Stimulated activated naive B cell treated with anti-CD40 and anti-IgM and Interleukin-4, amounts not matched to agents 10 μg/mL and 1 μg/mL and 100 μg/mL, for 72 hours (primary cell): ENCODE measurements at regions not wholly inside any gene's neighbourhood (a gene's known extent, or its start where the extent isn't known, plus 50 kb on each side); places are given as distances from the start of the nearest gene placed in this dataset.

ENCODE experiments used
- ATAC-seq, 2 donors: fragments of 150-1000 bp; cut with Tn5 transposase; replicated peaks; 2 replicates each; pipeline ENCODE4 v1.10.0; 2021; ENCODE audit warnings: moderate library complexity in 1 of 2
- DNase-seq: peaks from one replicate; pipeline ENCODE4 v3.0.0; 2021
- H3K27ac Mint-ChIP-seq: one replicate; pipeline ENCODE4 v1.8.0; 2022; ENCODE audit warnings: mild to moderate bottlenecking, mixed read lengths
- H3K27me3 Mint-ChIP-seq, 2 donors: one replicate each; pipeline ENCODE4 v1.8.0; 2022; ENCODE audit warnings: mixed read lengths in 2 of 2
- H3K36me3 Mint-ChIP-seq, 2 donors: one replicate each; pipeline ENCODE4 v1.8.0; 2022; ENCODE audit warnings: mixed read lengths in 2 of 2, mild to moderate bottlenecking in 1 of 2
- H3K4me1 Mint-ChIP-seq, 2 donors: one replicate each; pipeline ENCODE4 v1.8.0; 2022; ENCODE audit warnings: mixed read lengths in 2 of 2, mild to moderate bottlenecking in 1 of 2
- H3K4me3 Mint-ChIP-seq, 2 donors: one replicate each; pipeline ENCODE4 v1.8.0; 2022; ENCODE audit warnings: mild to moderate bottlenecking in 2 of 2, mixed read lengths in 2 of 2, moderate library complexity in 1 of 2
- H3K9me3 Mint-ChIP-seq, 2 donors: one replicate each; pipeline ENCODE4 v1.8.0; 2022; ENCODE audit warnings: mixed read lengths in 2 of 2, mild to moderate bottlenecking in 1 of 2

DNA sequence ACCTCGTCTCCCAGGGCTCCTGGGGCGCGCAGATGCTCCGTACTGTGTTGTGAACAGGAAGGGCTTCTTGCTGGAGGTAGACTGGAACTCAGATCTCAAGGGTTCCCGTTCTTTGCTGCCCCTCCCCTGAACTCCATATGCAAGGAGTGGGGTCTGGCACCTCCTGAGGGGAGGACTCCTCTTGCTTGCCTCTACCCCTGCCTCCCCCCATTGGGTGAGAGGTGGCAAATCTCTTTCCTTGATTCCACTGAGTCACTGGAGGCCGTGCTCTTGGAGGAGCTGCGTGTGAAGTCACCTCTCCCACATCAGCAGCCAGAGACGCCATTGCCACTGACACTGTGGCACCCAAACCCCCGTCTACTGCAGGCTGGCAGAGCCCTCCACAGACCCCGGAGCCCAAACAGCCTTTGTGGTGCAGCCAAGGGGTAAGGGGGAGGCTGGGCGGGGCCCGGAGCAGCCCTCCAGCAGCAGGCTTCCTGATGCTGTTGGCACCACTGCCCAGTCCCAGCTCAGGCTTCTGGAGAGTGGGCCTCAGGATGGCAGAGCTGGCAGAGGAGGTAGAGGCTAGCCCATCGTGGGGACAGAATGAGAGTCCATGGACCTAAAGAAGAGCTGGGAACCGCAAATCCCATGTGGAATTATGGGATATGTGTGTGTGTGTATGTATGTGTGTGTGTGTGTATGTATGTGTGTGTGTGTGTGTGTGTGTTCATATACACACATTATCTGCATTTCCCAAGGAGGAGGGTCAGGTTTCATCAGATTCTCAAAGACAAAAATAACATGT lies 104.9 kb upstream of the RUNX3 start:
- peak overlapping the region; percentile 98 for H3K27ac Mint-ChIP-seq
- ATAC-seq (no peak), DNase-seq (no peak)
- peaks cover 22 to 51% of the 10 kb centered on the region in 2 donors for H3K4me1 Mint-ChIP-seq
- H3K27me3 Mint-ChIP-seq, result no peaks in the 10 kb centered on the region
- H3K9me3 Mint-ChIP-seq, result no peaks in the 10 kb centered on the region
- H3K36me3 Mint-ChIP-seq, result peaks cover 21 to 28% of the 10 kb centered on the region in 2 donors
- H3K4me3 Mint-ChIP-seq, result peak overlapping the region in 1 of 2 donors; percentile 85

DNA sequence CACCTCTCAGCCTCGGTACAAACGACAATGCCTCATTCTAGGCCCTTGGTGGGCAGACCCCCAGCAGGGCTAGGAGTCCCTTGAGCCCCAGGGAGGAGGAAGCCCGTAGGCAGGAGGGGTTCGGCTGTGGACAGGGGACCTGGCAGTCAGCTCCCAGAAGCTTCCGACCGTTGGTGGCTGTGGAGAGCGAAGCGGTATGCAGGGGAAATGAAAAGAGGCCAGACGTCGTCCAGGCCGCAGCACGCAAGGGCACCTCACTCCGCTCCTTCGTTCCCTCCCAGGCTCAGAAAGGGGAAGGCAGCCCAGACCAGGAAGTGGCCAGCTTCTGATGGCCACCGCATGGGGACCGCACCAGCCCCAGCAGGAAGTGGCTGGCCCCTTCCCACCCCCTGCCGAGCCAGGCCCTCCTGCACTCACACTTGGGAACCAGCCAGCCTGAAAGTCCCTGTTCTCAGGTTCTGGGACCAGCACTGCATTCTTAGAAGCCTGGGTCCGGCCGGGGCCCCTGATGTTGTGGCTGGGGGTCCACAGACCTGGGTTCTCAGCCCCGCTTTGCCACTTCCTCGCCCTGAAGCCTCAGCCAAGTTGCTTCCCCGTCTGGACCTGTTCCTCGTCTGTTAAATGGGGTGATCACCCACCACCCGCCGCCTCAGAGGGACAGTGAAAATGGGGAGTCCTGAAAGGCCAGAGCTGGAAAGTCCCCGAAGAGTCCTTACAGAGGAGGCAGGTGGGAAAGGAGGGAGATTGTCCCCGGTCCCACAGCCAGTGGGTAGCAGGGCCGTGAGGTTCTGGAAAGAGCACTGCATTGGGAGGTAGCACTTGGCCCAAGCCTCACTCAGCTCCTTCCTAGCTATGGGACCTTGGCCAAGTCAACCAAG lies 104.0 kb upstream of the RUNX3 start:
- Mint-ChIP-seq H3K4me1 (peaks cover 22 to 59% of the 10 kb centered on the region in 2 donors), H3K27ac (peak overlapping the region; percentile 98), H3K4me3 (peak overlapping the region in 1 of 2 donors; percentile 85), H3K36me3 (peaks cover 16 to 22% of the 10 kb centered on the region in 2 donors), H3K27me3 (no peaks in the 10 kb centered on the region), H3K9me3 (no peaks in the 10 kb centered on the region)
- DNase-seq (peak; percentile 76), ATAC-seq (peak; percentile 28 to 43)

- peaks cover 9 to 14% of the 10 kb centered on the region in 2 donors for H3K36me3 Mint-ChIP-seq
- H3K4me1 Mint-ChIP-seq, result peaks cover 13 to 64% of the 10 kb centered on the region in 2 donors
- H3K4me3 Mint-ChIP-seq, result peak overlapping the region in 1 of 2 donors; percentile 85
- H3K27me3 Mint-ChIP-seq, result no peaks in the 10 kb centered on the region
- DNase-seq, result no peak
- no peaks in the 10 kb centered on the region for H3K9me3 Mint-ChIP-seq
- no peak for ATAC-seq
- peak overlapping the region; percentile 98 for H3K27ac Mint-ChIP-seq
These were observed 103.2 kb upstream of the RUNX3 start for GRCh38 chr1:25033030-25033827.

DNA sequence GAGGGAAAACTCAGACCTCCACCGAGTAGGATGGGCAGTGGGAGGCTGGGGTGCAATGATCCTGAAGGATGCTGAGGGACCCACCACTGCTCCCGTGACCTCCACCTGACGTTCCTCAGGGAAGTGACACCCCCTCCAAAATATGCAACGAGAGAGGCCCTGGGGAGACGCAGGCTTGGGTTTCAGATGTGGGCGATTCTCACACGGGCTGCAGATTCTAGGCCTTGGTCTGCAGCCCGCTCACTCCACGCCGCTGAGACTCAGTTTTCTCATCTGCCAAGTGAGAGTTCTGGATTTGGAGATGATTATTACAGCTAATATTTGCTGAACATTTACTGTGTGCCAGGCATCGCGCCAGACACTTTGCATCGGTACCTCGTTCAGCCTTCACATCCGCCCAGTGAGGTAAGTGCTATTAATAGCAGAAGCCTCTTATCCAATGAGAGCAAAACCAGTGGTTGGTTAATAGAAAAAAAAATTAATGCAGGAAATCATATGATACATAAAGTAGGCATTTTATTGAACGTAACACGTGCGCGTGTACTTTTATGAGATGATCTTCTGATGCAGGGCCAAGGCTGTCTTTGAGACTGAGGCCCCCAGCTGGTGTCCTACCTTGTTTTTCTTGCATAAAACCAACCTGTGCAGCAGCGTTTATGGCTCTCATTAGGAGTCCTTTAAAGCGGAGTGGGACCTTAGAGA lies 102.0 kb upstream of the RUNX3 start:
- Mint-ChIP-seq H3K9me3 (no peaks in the 10 kb centered on the region), H3K27me3 (no peaks in the 10 kb centered on the region), H3K27ac (peak overlapping the region; percentile 98), H3K4me1 (peaks cover 3 to 70% of the 10 kb centered on the region in 2 donors), H3K36me3 (peaks cover 7 to 11% of the 10 kb centered on the region in 2 donors), H3K4me3 (peak overlapping the region in 1 of 2 donors; percentile 85)
- ATAC-seq (peak; percentile 60 to 64), DNase-seq (peak; percentile 74)

GRCh38 chr1:25031601-25031965 lies 101.5 kb upstream of the RUNX3 start:
- Mint-ChIP-seq H3K4me1 (peaks cover 0 to 73% of the 10 kb centered on the region in 2 donors), H3K27ac (peak overlapping the region; percentile 98), H3K4me3 (peak overlapping the region in 1 of 2 donors; percentile 85), H3K36me3 (peaks cover 6 to 11% of the 10 kb centered on the region in 2 donors), H3K9me3 (no peaks in the 10 kb centered on the region), H3K27me3 (no peaks in the 10 kb centered on the region)
- DNase-seq, result peak; percentile 86
- ATAC-seq, result peak; percentile 58 to 60

- DNase-seq (peak; percentile 85), ATAC-seq (peak; percentile 71 to 72)
- Mint-ChIP-seq H3K27me3 (no peaks in the 10 kb centered on the region), H3K36me3 (peaks cover 6 to 11% of the 10 kb centered on the region in 2 donors), H3K27ac (peak overlapping the region; percentile 98), H3K4me1 (peaks cover 0 to 74% of the 10 kb centered on the region in 2 donors), H3K4me3 (peak overlapping the region; percentile 25 to 85), H3K9me3 (no peaks in the 10 kb centered on the region)
These were observed 100.9 kb upstream of the RUNX3 start for GRCh38 chr1:25030674-25031589.

DNA sequence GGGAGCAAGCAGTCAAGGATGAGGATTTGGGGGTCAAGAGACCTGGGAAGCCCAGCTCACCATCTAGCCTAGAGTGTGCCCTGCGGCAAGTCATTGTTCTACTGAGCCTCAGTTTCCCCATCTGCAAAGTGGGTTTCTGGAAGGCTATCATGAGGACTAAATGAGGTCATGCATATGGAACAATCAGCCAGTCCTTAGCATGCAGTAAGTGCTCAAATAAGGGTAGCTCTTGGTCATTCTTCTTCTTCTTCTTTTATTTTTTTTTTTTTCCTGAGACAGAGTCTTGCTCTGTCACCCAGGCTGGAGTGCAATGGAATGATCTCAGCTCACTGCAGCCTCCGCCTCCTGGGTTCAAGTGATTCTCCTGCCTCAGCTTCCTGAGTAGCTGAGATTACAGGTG lies 99.9 kb upstream of the RUNX3 start:
- Mint-ChIP-seq H3K4me3 (peak overlapping the region; percentile 25 to 55), H3K4me1 (peaks cover 0 to 80% of the 10 kb centered on the region in 2 donors), H3K27ac (peak overlapping the region; percentile 98), H3K9me3 (no peaks in the 10 kb centered on the region), H3K27me3 (no peaks in the 10 kb centered on the region), H3K36me3 (peaks cover 4 to 8% of the 10 kb centered on the region in 2 donors)
- ATAC-seq (no peak), DNase-seq (no peak)

- Mint-ChIP-seq H3K9me3 (no peaks in the 10 kb centered on the region), H3K27ac (peak overlapping the region; percentile 92), H3K27me3 (no peaks in the 10 kb centered on the region), H3K36me3 (peaks cover 2 to 5% of the 10 kb centered on the region in 2 donors), H3K4me1 (peaks cover 0 to 82% of the 10 kb centered on the region in 2 donors), H3K4me3 (peak overlapping the region; percentile 55 to 65)
- ATAC-seq, result no peak
- DNase-seq, result no peak
These were observed 99.0 kb upstream of the RUNX3 start for GRCh38 chr1:25028907-25029599.

DNA sequence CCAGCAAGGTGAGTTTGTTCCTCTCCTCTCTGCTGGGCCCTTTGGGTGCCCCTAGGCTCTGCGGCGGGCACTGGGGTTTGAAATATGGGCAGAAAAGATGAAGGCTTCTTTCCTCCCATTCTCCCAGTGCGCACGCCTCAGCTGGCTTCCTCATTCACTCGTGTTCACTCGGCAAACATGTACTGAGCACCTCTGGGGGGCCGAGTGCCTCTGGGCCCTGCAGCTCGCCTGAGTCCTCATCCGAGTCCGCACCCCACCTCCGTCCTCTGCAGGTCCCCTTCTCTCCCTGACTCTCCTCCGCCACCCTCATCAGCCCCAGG lies 98.5 kb upstream of the RUNX3 start:
- no peak for DNase-seq
- peak overlapping the region; percentile 52 to 65 for H3K4me3 Mint-ChIP-seq
- no peak for ATAC-seq
- no peaks in the 10 kb centered on the region for H3K9me3 Mint-ChIP-seq
- H3K36me3 Mint-ChIP-seq, result peaks cover 2 to 5% of the 10 kb centered on the region in 2 donors
- no peaks in the 10 kb centered on the region for H3K27me3 Mint-ChIP-seq
- peaks cover 0 to 82% of the 10 kb centered on the region in 2 donors for H3K4me1 Mint-ChIP-seq
- peak overlapping the region; percentile 92 for H3K27ac Mint-ChIP-seq

DNA sequence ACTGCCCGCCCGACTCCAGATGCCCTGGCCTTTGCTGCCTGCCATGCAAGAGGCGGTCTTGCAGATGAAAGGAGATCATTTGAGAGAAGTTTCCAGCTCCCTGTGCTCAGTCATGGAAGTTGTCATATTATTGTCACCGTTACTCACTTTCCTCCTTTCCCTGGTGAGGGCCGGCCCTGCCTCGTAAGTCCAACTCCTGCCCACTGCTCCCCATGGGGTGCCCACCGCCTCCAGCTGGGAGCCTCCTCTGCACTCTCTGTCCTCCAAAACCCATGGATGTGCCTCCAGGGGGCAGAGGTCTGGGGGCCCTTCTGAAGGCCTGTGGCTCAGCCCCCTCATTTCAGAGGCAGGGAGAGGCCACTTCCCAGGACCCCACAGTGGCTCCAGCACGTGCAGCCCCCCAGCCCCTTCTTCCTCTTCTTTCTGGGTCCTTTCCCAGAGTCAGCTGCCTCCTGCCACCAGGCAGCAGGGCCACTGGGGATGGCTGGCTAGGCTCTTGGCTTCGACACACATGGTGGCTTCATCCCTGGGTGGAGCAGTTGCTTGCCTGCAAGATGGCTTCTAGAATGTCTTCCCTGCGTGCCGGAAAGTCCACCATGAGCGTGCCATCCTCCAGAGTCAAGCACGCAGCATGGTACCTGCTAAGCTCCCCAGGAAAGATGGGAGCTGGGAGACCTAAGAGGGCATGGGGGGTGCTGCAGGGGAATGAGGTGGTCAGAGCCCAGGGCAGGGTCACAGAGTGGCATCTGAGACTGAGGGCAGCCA lies 97.9 kb upstream of the RUNX3 start:
- no peak for ATAC-seq
- H3K27ac Mint-ChIP-seq, result peak overlapping the region; percentile 92
- DNase-seq, result no peak
- H3K27me3 Mint-ChIP-seq, result no peaks in the 10 kb centered on the region
- peak overlapping the region in 1 of 2 donors; percentile 65 for H3K4me3 Mint-ChIP-seq
- H3K4me1 Mint-ChIP-seq, result peaks cover 0 to 82% of the 10 kb centered on the region in 2 donors
- H3K9me3 Mint-ChIP-seq, result no peaks in the 10 kb centered on the region
- H3K36me3 Mint-ChIP-seq, result peaks cover 0 to 2% of the 10 kb centered on the region in 2 donors

DNA sequence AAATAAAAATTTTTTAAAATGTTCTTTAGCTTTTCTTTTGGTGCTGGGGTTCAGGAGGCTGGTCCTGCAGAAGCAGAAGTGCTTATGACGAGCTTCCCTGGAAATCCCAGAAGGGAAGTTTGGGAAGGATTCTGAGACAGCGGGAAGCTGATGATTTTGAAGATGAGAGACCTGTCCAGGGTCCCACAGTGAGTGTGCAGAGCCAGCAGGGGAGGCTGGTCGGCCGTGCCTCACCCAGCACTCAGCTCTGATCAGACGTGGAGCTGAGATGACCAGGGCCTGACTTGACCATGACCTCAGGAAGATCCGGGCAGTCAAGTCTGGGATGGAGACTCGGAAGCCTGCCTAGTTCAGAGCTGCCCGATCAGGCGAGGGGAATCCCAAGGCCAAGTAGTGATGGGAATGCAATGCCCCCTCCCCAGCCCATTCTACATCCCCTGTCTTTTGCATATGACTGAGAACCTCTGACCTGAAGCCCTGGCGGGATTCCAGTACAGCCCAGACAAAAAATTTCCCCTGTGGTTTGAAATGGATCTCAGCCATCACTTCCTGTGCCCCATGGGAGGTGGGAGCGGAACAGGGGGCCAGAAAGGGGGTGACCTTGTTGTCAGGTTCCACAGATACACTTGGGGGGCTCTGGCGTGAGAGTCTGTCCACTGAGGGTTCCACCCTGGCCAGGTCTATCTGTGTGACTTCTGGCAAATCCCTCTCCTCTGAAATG lies 96.8 kb upstream of the RUNX3 start:
- Mint-ChIP-seq H3K27ac (peak overlapping the region; percentile 57), H3K9me3 (no peaks in the 10 kb centered on the region), H3K4me1 (peaks cover 4 to 80% of the 10 kb centered on the region in 2 donors), H3K36me3 (peaks cover 0 to 2% of the 10 kb centered on the region in 2 donors), H3K27me3 (no peaks in the 10 kb centered on the region), H3K4me3 (no peak overlapping the region)
- no peak for ATAC-seq
- no peak for DNase-seq
